ENCODE measurements at regions not wholly inside any gene's neighbourhood (a gene's known extent, or its start where the extent isn't known, plus 50 kb on each side); places are given as distances from the start of the nearest gene placed in this dataset.
A peak's percentile ranks its signal among the peaks of the same experiment; 100 is the strongest.

DNA sequence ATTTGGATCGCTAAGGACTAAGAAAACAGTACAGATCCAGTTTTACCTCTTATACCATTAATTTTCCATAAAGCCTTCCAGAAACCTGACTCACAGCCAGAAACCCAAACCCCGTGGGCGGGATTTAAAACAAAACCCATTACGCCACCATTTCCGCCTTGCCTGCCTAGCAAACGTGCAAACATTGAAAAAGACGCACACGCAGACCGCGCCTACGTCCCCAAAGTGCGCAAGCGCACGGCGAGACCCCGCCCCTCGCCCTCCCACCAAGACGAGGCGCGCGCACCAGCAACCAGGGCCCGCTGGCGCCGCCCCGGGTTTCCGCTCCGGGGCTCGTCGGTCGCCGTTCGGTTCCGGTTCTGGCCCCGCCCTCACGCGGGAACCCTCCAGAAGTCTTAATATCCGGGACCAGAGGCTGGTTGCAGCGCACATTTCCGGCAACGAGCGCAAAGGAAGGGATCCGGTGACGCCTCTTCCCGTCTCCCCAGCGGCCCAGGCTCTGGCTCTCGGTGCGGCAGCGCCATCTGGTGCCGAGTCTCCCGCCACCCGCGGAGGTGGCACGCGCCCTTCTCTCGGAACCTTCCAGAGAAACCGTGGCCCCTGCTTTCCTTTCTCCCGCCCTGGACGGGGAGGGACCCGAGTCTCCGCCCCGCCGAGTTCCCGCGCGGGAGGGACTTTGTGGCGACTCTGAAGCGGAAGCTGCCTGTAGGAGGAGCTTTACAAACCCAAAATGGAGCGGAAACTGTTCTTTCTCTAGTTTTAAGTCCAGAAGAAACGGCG lies 256.9 kb upstream of the STARD13 start:
- Histone ChIP-seq H3K27ac (peak overlapping the region; percentile 99), H3K4me3 (peak overlapping the region; percentile 87), H3K36me3 (ENCODE audit: insufficient read depth, low read length) (no peaks in the 10 kb centered on the region; the same call in 1 of the 2 replicates), H3K9me3 (ENCODE audit: low read depth, low read length) (no peaks in the 10 kb centered on the region; the same call in 1 of the 2 replicates), H3K9ac (ENCODE audit: insufficient read length) (peak overlapping the region; percentile 98)
- peak; percentile 84 for TF ChIP-seq POLR2AphosphoS5 (IDR thresholded peaks at IDR 0.05; ENCODE audit: borderline replicate concordance, low read depth, low read length)
- TF ChIP-seq FOXP2 (optimal IDR thresholded peaks at IDR 0.05; ENCODE audit: control extremely low read depth, extremely low read length, insufficient read depth), result peak; percentile 92
- no peak for TF ChIP-seq EZH2 (IDR thresholded peaks at IDR 0.05)
- DNase-seq (ENCODE audit: low read depth, low spot score), result peak; percentile 99

DNA sequence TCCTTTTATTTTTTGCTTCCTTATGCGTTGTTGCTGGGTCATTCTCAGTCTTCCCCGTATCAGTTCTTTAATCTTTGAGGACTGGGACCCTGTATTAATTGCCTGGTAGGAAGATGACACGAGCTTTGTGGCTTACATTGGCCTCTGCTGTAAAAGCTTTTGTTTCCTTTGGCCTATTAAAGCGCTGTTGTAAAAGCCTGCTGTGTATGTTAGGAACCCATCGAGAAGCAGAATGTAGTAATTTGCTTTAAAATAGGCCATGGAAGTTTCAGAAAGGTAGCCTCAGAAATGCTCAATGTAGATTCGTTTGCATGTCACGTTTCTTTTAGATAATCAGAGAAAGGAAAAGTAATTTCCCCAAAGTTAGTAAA lies 257.5 kb upstream of the STARD13 start:
- Histone ChIP-seq H3K27ac (peak overlapping the region; percentile 99), H3K36me3 (ENCODE audit: insufficient read depth, low read length) (no peaks in the 10 kb centered on the region; the same call in 1 of the 2 replicates), H3K9me3 (ENCODE audit: low read depth, low read length) (no peaks in the 10 kb centered on the region; the same call in 1 of the 2 replicates), H3K4me3 (peak overlapping the region; percentile 79), H3K9ac (ENCODE audit: insufficient read length) (peak overlapping the region; percentile 94)
- DNase-seq (ENCODE audit: low read depth, low spot score), result no peak
- TF ChIP-seq POLR2AphosphoS5 (IDR thresholded peaks at IDR 0.05; ENCODE audit: borderline replicate concordance, low read depth, low read length) (no peak), EZH2 (IDR thresholded peaks at IDR 0.05) (no peak), FOXP2 (optimal IDR thresholded peaks at IDR 0.05; ENCODE audit: control extremely low read depth, extremely low read length, insufficient read depth) (no peak)

GRCh38 chr13:33543631-33544265 lies 258.2 kb upstream of the STARD13 start:
- no peaks in the 10 kb centered on the region; the same call in 1 of the 2 replicates for H3K9me3 ChIP-seq (ENCODE audit: low read depth, low read length)
- no peaks in the 10 kb centered on the region; the same call in 1 of the 2 replicates for H3K36me3 ChIP-seq (ENCODE audit: insufficient read depth, low read length)
- H3K9ac ChIP-seq (ENCODE audit: insufficient read length), result peak overlapping the region; percentile 94
- peak overlapping the region; percentile 79 for H3K4me3 ChIP-seq
- no peak for TF ChIP-seq FOXP2 (optimal IDR thresholded peaks at IDR 0.05; ENCODE audit: control extremely low read depth, extremely low read length, insufficient read depth)
- TF ChIP-seq POLR2AphosphoS5 (IDR thresholded peaks at IDR 0.05; ENCODE audit: borderline replicate concordance, low read depth, low read length), result no peak
- TF ChIP-seq EZH2 (IDR thresholded peaks at IDR 0.05), result no peak
- DNase-seq (ENCODE audit: low read depth, low spot score), result no peak
- H3K27ac ChIP-seq, result peak overlapping the region; percentile 99

DNA sequence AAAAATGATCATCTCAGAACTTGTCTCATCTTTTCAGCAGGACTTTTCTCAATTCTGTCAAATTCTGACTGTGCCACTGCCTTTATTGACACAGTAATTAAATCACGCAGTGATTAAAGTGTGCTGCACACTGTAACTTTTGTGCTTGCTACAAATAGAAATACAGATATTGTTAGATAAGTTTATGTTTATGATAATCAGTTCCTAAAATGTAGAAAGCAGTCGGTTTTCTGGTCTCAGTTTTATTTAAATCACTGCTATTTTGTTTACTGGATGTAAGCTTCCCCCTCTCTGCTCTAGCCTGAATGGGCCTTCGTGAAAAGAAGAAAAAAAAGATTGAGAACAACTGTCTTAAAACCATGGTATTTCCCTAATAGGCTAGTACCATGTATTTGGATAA lies 258.8 kb upstream of the STARD13 start:
- H3K9ac ChIP-seq (ENCODE audit: insufficient read length), result peak overlapping the region; percentile 94
- no peak for DNase-seq (ENCODE audit: low read depth, low spot score)
- H3K9me3 ChIP-seq (ENCODE audit: low read depth, low read length), result no peaks in the 10 kb centered on the region; the same call in 1 of the 2 replicates
- 0 out of 2 replicates have a peak overlapping the region, but pooled peaks have one; percentile 1 for H3K4me3 ChIP-seq
- no peaks in the 10 kb centered on the region; the same call in 1 of the 2 replicates for H3K36me3 ChIP-seq (ENCODE audit: insufficient read depth, low read length)
- peak overlapping the region; percentile 99 for H3K27ac ChIP-seq
- TF ChIP-seq FOXP2 (optimal IDR thresholded peaks at IDR 0.05; ENCODE audit: control extremely low read depth, extremely low read length, insufficient read depth) (no peak), POLR2AphosphoS5 (IDR thresholded peaks at IDR 0.05; ENCODE audit: borderline replicate concordance, low read depth, low read length) (no peak), EZH2 (IDR thresholded peaks at IDR 0.05) (no peak)

- H3K9ac ChIP-seq (ENCODE audit: insufficient read length), result no peak overlapping the region
- no peaks in the 10 kb centered on the region for H3K36me3 ChIP-seq (ENCODE audit: insufficient read depth, low read length)
- no peak overlapping the region for H3K4me3 ChIP-seq
- DNase-seq (ENCODE audit: low read depth, low spot score), result no peak
- TF ChIP-seq FOXP2 (optimal IDR thresholded peaks at IDR 0.05; ENCODE audit: control extremely low read depth, extremely low read length, insufficient read depth) (no peak), EZH2 (IDR thresholded peaks at IDR 0.05) (no peak), POLR2AphosphoS5 (IDR thresholded peaks at IDR 0.05; ENCODE audit: borderline replicate concordance, low read depth, low read length) (no peak)
- no peaks in the 10 kb centered on the region; the same call in 1 of the 2 replicates for H3K9me3 ChIP-seq (ENCODE audit: low read depth, low read length)
- no peak overlapping the region for H3K27ac ChIP-seq
Measured at GRCh38 chr13:33545492-33545891, 259.9 kb upstream of the STARD13 start.

DNA sequence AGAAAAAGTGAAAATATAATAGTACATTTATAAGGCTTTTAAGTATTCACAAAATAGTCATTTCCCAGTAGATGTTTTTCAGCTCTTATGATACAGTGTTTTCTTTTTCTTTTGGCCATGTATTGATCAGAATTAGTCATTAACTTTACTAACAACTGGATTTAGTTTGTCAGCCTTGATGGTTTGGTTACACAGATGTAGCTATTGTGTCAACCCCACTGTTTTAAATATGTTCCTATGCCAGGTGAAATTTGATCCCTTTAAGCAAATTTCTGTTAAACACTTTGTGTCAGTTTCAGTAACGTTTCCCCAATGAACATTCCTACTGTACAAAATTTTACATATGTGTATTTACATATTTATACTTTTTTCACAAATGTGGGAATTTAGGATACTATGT lies 261.5 kb upstream of the STARD13 start:
- Histone ChIP-seq H3K9me3 (ENCODE audit: low read depth, low read length) (no peaks in the 10 kb centered on the region; the same call in 1 of the 2 replicates), H3K27ac (no peak overlapping the region), H3K36me3 (ENCODE audit: insufficient read depth, low read length) (no peaks in the 10 kb centered on the region), H3K9ac (ENCODE audit: insufficient read length) (peak overlapping the region; percentile 35), H3K4me3 (0 out of 2 replicates have a peak overlapping the region, but pooled peaks have one; percentile 10)
- DNase-seq (ENCODE audit: low read depth, low spot score), result no peak
- TF ChIP-seq POLR2AphosphoS5 (IDR thresholded peaks at IDR 0.05; ENCODE audit: borderline replicate concordance, low read depth, low read length), result no peak
- TF ChIP-seq EZH2 (IDR thresholded peaks at IDR 0.05), result no peak
- no peak for TF ChIP-seq FOXP2 (optimal IDR thresholded peaks at IDR 0.05; ENCODE audit: control extremely low read depth, extremely low read length, insufficient read depth)

- DNase-seq (ENCODE audit: low read depth, low spot score), result no peak
- no peak for TF ChIP-seq EZH2 (IDR thresholded peaks at IDR 0.05)
- TF ChIP-seq POLR2AphosphoS5 (IDR thresholded peaks at IDR 0.05; ENCODE audit: borderline replicate concordance, low read depth, low read length), result no peak
- TF ChIP-seq FOXP2 (optimal IDR thresholded peaks at IDR 0.05; ENCODE audit: control extremely low read depth, extremely low read length, insufficient read depth), result no peak
- Histone ChIP-seq H3K9me3 (ENCODE audit: low read depth, low read length) (no peaks in the 10 kb centered on the region; the same call in 1 of the 2 replicates), H3K4me3 (no peak overlapping the region), H3K9ac (ENCODE audit: insufficient read length) (no peak overlapping the region), H3K27ac (no peak overlapping the region), H3K36me3 (ENCODE audit: insufficient read depth, low read length) (no peaks in the 10 kb centered on the region)
Measured at GRCh38 chr13:33548069-33548468, 262.5 kb upstream of the STARD13 start.

DNA sequence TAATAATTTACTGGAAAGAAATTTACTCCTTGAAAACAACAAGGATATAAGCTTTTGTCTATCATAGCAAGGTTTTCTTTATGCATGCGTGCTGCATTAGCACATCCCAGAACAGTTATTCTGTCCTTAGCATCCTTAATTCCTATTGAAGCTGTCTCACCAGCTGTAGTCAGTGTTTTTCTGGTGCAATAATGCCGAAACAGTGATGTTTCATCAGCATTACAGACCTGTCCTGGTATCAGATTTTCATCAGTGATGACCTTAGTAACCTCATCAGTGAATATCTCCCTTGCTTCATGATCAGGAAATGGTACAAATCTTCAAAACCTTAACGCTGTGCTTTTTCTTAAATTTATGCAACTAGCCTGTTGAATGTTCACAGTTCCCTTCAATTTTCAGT lies 264.7 kb upstream of the STARD13 start:
- Histone ChIP-seq H3K9ac (ENCODE audit: insufficient read length) (no peak overlapping the region), H3K4me3 (no peak overlapping the region), H3K9me3 (ENCODE audit: low read depth, low read length) (no peaks in the 10 kb centered on the region; the same call in 1 of the 2 replicates), H3K36me3 (ENCODE audit: insufficient read depth, low read length) (no peaks in the 10 kb centered on the region), H3K27ac (no peak overlapping the region)
- DNase-seq (ENCODE audit: low read depth, low spot score), result no peak
- TF ChIP-seq FOXP2 (optimal IDR thresholded peaks at IDR 0.05; ENCODE audit: control extremely low read depth, extremely low read length, insufficient read depth) (no peak), EZH2 (IDR thresholded peaks at IDR 0.05) (no peak), POLR2AphosphoS5 (IDR thresholded peaks at IDR 0.05; ENCODE audit: borderline replicate concordance, low read depth, low read length) (no peak)

Measured in SK-N-MC (cell line).